Thyroid gland (tissue), 4 donors: ENCODE measurements at regions not wholly inside any gene's neighbourhood (a gene's known extent, or its start where the extent isn't known, plus 50 kb on each side); places are given as distances from the start of the nearest gene placed in this dataset.

Experiments
- CTCF ChIP-seq, 6 experiments: fragments of 200-600 bp in 3 of 6; fragments of 450-650 bp in 3 of 6; sonication (generic) in 3 of 6; IDR thresholded peaks; one replicate each; pipeline ENCODE4 v1.5.1; 2016 to 2019; ENCODE audit warnings: antibody characterized with exemption in 6 of 6, mild to moderate bottlenecking in 2 of 6, inconsistent platforms in 1 of 6, moderate library complexity in 1 of 6
- POLR2A ChIP-seq, 2 donors: fragments of 450-650 bp; IDR thresholded peaks; one replicate each; pipeline ENCODE4 v1.6.1; 2017; ENCODE audit warnings: antibody characterized with exemption in 2 of 2, mild to moderate bottlenecking in 2 of 2, moderate library complexity in 1 of 2

DNA sequence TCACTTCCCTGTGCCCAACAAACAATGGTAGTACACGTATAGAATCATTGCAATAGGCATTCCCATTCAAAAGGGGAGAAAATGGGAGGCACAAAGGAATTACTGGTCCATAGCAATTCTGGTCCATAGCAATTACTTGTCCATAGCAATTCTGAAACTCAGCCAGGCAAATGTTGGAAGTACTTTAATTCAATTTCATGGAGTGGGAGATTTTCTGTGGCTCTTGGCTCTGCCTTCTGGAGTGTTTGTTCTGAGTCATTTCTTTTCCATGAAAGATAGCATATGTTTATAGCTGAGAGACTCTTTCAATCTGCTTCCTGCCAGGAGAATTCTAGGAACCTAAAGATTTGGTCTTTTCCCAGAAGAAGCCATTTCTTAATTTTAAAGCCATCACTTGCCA, 182.8 kb upstream of the ELAC2 start:
- no peak for TF ChIP-seq CTCF (IDR thresholded peaks at IDR 0.05)
- no peak for TF ChIP-seq POLR2A (IDR thresholded peaks at IDR 0.05)
